ENCODE measurements at regions not wholly inside any gene's neighbourhood (a gene's known extent, or its start where the extent isn't known, plus 50 kb on each side); places are given as distances from the start of the nearest gene placed in this dataset.

- TF ChIP-seq MAX (IDR thresholded peaks at IDR 0.05; ENCODE audit: insufficient read depth, insufficient read length), result no peak
- TF ChIP-seq POLR2AphosphoS5 (IDR thresholded peaks at IDR 0.05; ENCODE audit: insufficient read depth, low read depth, low read length), result no peak
- TF ChIP-seq FOS (IDR thresholded peaks at IDR 0.05; ENCODE audit: borderline replicate concordance, insufficient read depth, low read length), result no peak
- no peak for TF ChIP-seq EZH2 (IDR thresholded peaks at IDR 0.05; ENCODE audit: borderline replicate concordance, low read depth, low read length, severe bottlenecking)
- no peak for TF ChIP-seq MYC (IDR thresholded peaks at IDR 0.05; ENCODE audit: low read depth, low read length)
- no peak for TF ChIP-seq JUN (IDR thresholded peaks at IDR 0.05; ENCODE audit: borderline replicate concordance, insufficient read depth, insufficient read length, low read depth)
- no peak for TF ChIP-seq POLR2A (IDR thresholded peaks at IDR 0.05; ENCODE audit: low read depth, low read length)
- TF ChIP-seq GATA2 (IDR thresholded peaks at IDR 0.05; ENCODE audit: insufficient read depth, insufficient read length, low read depth, low read length), result no peak
- TF ChIP-seq CTCF (IDR thresholded peaks at IDR 0.05; ENCODE audit: extremely low read depth in 1 of 2, insufficient read depth in 1 of 2, low read depth in 1 of 2, low read length in 2 of 2), result no peak
- no peaks in the 10 kb centered on the region for H3K4me1 ChIP-seq (ENCODE audit: control insufficient read depth, extremely low read depth, insufficient read depth, low read length)
- no peaks in the 10 kb centered on the region for H4K20me1 ChIP-seq (replicated peaks; ENCODE audit: control insufficient read depth, extremely low read depth, insufficient read depth, low read length)
- H3K4me2 ChIP-seq (ENCODE audit: insufficient read depth, low read length), result no peak overlapping the region
- H3K79me2 ChIP-seq (ENCODE audit: control insufficient read depth, insufficient read depth, low read length), result no peaks in the 10 kb centered on the region
- no peaks in the 10 kb centered on the region for H3K36me3 ChIP-seq (ENCODE audit: control insufficient read depth in 2 of 2, extremely low read depth in 1 of 2, insufficient read depth in 2 of 2, low read length in 2 of 2)
- no peak overlapping the region for H3K27ac ChIP-seq (ENCODE audit: insufficient read depth, low read depth, low read length)
- H3K27me3 ChIP-seq (ENCODE audit: control insufficient read depth in 2 of 2, insufficient read depth in 2 of 2, low read length in 2 of 2), result no peaks in the 10 kb centered on the region
- ChIA-PET CTCF (interaction anchor here (1.5 kb wide), 1 partner anchor 12 kb away, joined by 4 read pairs; no protein-coding TSS in a partner anchor), POLR2A (no interaction called here)
- BruUV-seq (replicated peaks), result no TSS peak
- dilution Hi-C loops (cut with MboI; ENCODE audit: extremely low pct_ligation_motif_present, low sequenced_read_pairs) (no loop called here), intact Hi-C loops (cut with micrococcal nuclease) (no loop called here)
- H3K4me3 ChIP-seq (replicated peaks in 1 of 3; ENCODE audit: insufficient read depth in 1 of 3, low read depth in 1 of 3, low read length in 3 of 3), result no peak overlapping the region
- H2AFZ ChIP-seq (ENCODE audit: low read depth, low read length), result no peak overlapping the region
- FAIRE-seq (no peak), DNase-seq (ENCODE audit: low read depth, low spot score) (no peak)
- no peaks in the 10 kb centered on the region for H3K9me3 ChIP-seq (replicated peaks; ENCODE audit: control insufficient read depth, insufficient read depth, low read length)
- no peaks in the 10 kb centered on the region for H3K9me1 ChIP-seq (replicated peaks; ENCODE audit: control insufficient read depth, extremely low read depth, insufficient read depth, low read length)
- H3K9ac ChIP-seq (replicated peaks; ENCODE audit: extremely low read depth, insufficient read depth, low read length), result no peak overlapping the region
These were observed 273.5 kb downstream of the KLF6 start for GRCh38 chr10:3511483-3511882.
